AG09319 (cell line): ENCODE measurements at regions not wholly inside any gene's neighbourhood (a gene's known extent, or its start where the extent isn't known, plus 50 kb on each side); places are given as distances from the start of the nearest gene placed in this dataset.

Experiments used
- DNase-seq: peaks from one replicate; pipeline ENCODE4 v3.0.0-alpha.2; 2010; ENCODE audit warnings: low read depth; ENCODE audit errors: extremely low read depth
- CTCF ChIP-seq: IDR thresholded peaks from 2 replicates; pipeline ENCODE4 v1.5.1; 2011; ENCODE audit warnings: low read depth, mild to moderate bottlenecking, inconsistent platforms, low read length, moderate library complexity

GRCh38 chr3:11948866-11949265 is 55.3 kb upstream of the SYN2 start:
- no peak for TF ChIP-seq CTCF

GRCh38 chr3:11949351-11949750 is 54.8 kb upstream of the SYN2 start:
- no peak for TF ChIP-seq CTCF

More at GRCh38 chr3:11948866-11949265, 55.3 kb upstream of the SYN2 start:
- DNase-seq, result no peak

GRCh38 chr3:11950576-11950975 is 53.6 kb upstream of the SYN2 start:
- no peak for DNase-seq
- no peak for TF ChIP-seq CTCF

More at GRCh38 chr3:11949351-11949750, 54.8 kb upstream of the SYN2 start:
- no peak for DNase-seq

- TF ChIP-seq CTCF, result no peak
- no peak for DNase-seq
Measured at GRCh38 chr3:11953350-11953749, 50.8 kb upstream of the SYN2 start.

GRCh38 chr3:11953778-11954177 is 50.4 kb upstream of the SYN2 start:
- TF ChIP-seq CTCF, result no peak
- DNase-seq, result no peak

GRCh38 chr3:11954312-11954934 is 49.8 kb upstream of the SYN2 start:
- no peak for DNase-seq
- no peak for TF ChIP-seq CTCF
